ENCODE measurements at regions not wholly inside any gene's neighbourhood (a gene's known extent, or its start where the extent isn't known, plus 50 kb on each side); places are given as distances from the start of the nearest gene placed in this dataset.

DNA sequence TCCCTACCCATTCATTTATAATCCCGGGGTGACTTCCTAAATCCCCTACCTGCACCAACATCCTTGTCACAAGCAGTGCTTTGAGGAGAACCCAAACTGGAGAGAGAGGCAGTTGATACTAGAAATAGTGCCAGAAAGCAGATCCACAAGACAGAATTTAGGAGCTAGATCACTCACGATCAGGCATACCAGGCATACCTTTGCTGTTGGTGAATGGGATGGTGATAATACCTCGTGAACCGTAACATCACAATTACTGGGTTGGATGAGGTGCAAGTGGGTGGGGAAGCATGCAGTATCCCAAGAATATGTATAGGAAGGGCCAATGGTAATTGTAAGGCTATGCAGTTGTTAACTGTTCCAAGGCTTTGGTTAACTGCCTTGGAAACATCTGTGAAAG, 129.3 kb downstream of the TMA16 start:
- ChIA-PET CTCF (interaction anchor here (1.2 kb wide), 1 partner anchor 21 kb away, joined by 3 read pairs; no protein-coding TSS in a partner anchor), POLR2A (no interaction called here)
- TF ChIP-seq, protein P1, sequence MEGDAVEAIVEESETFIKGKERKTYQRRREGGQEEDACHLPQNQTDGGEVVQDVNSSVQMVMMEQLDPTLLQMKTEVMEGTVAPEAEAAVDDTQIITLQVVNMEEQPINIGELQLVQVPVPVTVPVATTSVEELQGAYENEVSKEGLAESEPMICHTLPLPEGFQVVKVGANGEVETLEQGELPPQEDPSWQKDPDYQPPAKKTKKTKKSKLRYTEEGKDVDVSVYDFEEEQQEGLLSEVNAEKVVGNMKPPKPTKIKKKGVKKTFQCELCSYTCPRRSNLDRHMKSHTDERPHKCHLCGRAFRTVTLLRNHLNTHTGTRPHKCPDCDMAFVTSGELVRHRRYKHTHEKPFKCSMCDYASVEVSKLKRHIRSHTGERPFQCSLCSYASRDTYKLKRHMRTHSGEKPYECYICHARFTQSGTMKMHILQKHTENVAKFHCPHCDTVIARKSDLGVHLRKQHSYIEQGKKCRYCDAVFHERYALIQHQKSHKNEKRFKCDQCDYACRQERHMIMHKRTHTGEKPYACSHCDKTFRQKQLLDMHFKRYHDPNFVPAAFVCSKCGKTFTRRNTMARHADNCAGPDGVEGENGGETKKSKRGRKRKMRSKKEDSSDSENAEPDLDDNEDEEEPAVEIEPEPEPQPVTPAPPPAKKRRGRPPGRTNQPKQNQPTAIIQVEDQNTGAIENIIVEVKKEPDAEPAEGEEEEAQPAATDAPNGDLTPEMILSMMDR (IDR thresholded peaks at IDR 0.05; ENCODE audit: control extremely low read depth, extremely low read depth, low read depth, missing control alignments) = no peak
- DNase-seq (ENCODE audit: extremely low spot score) = no peak

DNA sequence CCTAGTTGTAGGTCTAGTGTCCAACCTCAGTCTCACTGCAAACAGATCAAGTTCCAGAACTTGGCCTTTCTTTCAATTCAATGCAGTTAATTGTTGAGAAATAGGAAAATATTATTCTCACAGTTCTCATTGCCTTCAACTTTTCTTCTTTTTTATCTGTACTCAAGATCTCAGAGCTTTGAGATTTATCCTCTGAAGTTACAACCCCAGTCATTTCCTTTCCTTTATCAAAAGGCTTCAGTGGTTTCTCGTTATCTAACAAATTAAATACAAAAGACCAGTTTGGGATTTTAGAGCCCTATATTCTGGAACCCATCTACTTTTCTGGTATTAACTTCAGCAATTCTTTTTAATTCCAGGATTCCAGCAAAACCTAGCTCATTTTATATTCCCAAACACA, 130.2 kb downstream of the TMA16 start:
- ChIA-PET POLR2A (no interaction called here), CTCF (interaction anchor here (1.7 kb wide), 1 partner anchor 39 kb away, joined by 4 read pairs; no protein-coding TSS in a partner anchor)
- TF ChIP-seq, protein P1 (IDR thresholded peaks at IDR 0.05; ENCODE audit: control extremely low read depth, extremely low read depth, low read depth, missing control alignments) = no peak
- DNase-seq (ENCODE audit: extremely low spot score) = no peak

DNA sequence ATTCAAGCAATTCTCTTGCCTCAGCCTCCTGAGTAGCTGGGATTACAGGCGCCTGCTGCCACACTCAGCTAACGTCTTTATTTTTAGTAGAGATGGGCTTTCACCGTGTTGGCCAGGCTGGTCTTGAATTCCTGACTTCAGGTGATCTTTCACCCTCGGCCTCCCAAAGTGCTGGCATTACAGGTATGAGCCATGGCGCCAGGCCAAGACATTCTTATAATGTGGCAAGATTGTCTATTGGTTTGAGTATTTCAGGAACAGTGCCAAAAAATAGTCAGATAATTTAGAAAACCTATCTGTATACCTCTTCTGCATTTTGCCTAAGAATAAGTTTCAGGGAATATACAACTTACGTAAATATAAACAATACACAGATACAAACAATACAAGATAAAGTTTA, 136.8 kb downstream of the TMA16 start:
- no peak for DNase-seq (ENCODE audit: extremely low spot score)
- TF ChIP-seq, protein P1 (IDR thresholded peaks at IDR 0.05; ENCODE audit: control extremely low read depth, extremely low read depth, low read depth, missing control alignments) = no peak
- CTCF ChIA-PET = no interaction called here
- POLR2A ChIA-PET = no interaction called here

DNA sequence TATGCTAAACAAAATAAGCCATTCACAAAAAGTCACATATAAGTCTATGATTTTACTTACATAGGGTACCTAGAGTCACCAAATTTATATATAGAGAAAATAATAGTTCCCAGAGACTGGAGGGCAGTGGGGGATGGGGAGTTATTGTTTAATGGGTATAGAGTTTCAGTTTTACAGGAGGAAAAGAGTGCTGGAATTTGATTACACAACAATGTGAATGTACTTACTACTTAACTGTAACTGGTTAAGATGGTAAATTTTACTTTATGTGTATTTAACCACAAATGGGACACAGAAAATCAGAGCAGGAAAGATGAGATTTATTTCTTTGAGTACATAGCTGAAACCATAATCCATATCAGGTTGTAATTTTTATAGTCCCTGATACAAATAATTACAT, 144.4 kb downstream of the TMA16 start:
- CTCF ChIA-PET = interaction anchor here (1.0 to 1.6 kb wide), 3 partner anchors 19 to 81 kb away, joined by 3 read pairs; no protein-coding TSS in a partner anchor
- TF ChIP-seq, protein P1 (IDR thresholded peaks at IDR 0.05; ENCODE audit: control extremely low read depth, extremely low read depth, low read depth, missing control alignments) = no peak
- DNase-seq (ENCODE audit: extremely low spot score) = no peak
- POLR2A ChIA-PET = no interaction called here

DNA sequence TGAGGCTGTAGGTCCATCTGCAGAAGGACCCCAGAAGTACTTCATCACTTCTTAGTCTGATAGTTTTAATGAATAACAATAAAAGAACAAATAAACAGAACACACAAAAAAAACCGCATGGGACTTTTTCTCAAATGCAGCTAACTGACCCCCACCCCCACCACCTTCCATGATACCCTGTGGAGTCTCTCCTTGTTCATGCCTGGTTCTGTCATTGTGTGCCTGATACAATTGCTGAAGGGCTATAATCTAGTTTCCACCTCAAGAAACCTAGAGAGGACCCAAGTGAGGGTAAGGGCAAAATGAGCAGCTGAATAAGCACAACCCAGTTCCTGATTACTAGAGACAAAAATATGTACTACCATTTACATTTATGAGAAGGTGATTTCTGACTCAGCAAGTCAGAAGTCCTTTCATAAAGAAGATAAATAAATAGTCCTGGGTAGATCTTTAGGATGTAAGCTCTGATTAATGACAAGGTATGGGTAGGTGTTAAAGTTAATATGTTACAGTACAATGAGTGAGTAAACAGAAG, 155.1 kb downstream of the TMA16 start:
- CTCF ChIA-PET = interaction anchor here (1.1 to 1.7 kb wide), 6 partner anchors 14 to 100 kb away, joined by 3 to 6 read pairs (median 4); no protein-coding TSS in a partner anchor
- POLR2A ChIA-PET = no interaction called here
- TF ChIP-seq, protein P1 (IDR thresholded peaks at IDR 0.05; ENCODE audit: control extremely low read depth, extremely low read depth, low read depth, missing control alignments) = no peak
- no peak for DNase-seq (ENCODE audit: extremely low spot score)

DNA sequence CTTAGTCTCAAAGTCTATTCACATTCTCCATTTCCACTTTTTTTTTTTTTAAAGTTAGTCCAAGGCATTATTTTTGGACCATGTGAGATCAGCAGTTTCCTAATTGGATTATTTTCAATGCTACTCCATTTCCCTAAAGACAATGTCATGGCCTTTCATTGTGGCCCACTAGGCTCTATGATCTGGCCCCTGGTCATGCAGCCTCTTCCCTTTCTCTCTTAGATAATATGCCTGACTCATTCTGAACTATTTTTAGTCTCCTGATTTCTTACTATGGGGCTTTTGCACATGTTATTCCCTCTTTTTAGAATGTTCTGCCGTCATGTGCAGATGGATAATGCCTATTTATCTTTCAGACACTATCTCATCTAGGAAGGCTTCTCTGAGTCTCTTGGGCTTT, 157.3 kb downstream of the TMA16 start:
- CTCF ChIA-PET = interaction anchor here (1.5 to 6.1 kb wide), 2 partner anchors 8 to 41 kb away, joined by 3 to 19 read pairs; no protein-coding TSS in a partner anchor
- POLR2A ChIA-PET = no interaction called here

More for the DNA sequence above, 157.3 kb downstream of the TMA16 start:
- DNase-seq (ENCODE audit: extremely low spot score) = no peak
- TF ChIP-seq, protein P1 (IDR thresholded peaks at IDR 0.05; ENCODE audit: control extremely low read depth, extremely low read depth, low read depth, missing control alignments) = no peak

All from GM10248 (cell line).